CD14-positive monocyte (primary cell): ENCODE measurements at regions not wholly inside any gene's neighbourhood (a gene's known extent, or its start where the extent isn't known, plus 50 kb on each side); places are given as distances from the start of the nearest gene placed in this dataset.

ENCODE experiments used
- DNase-seq, 3 donors: peaks; one replicate each; pipeline ENCODE4 v3.0.0-alpha.2; 2011 to 2022
- H2AFZ ChIP-seq: 2 replicates; pipeline ENCODE4 v1.6.0; 2012; ENCODE audit warnings: mild to moderate bottlenecking, low read depth, low read length, inconsistent platforms; ENCODE audit not compliant: insufficient read depth, poor library complexity, severe bottlenecking
- H3K27ac ChIP-seq, 2 donors: 1 replicate in 1 of 2; 2 replicates in 1 of 2; pipeline ENCODE4 v1.5.1; 2012 to 2013; ENCODE audit warnings: low read length in 2 of 2, control low read depth in 1 of 2, inconsistent platforms in 1 of 2, low read depth in 1 of 2, mild to moderate bottlenecking in 1 of 2
- H3K27me3 ChIP-seq, 2 donors: one replicate each; pipeline versions ENCODE4 v1.6.0 to v1.6.1; 2011 to 2013; ENCODE audit warnings: low read length in 2 of 2; ENCODE audit not compliant: control insufficient read depth in 2 of 2, insufficient read depth in 2 of 2
- H3K36me3 ChIP-seq, 2 donors: replicated peaks in 1 of 2; 1 replicate in 1 of 2; 2 replicates in 1 of 2; pipeline versions ENCODE4 v1.5.1 to v1.6.1; 2012 to 2013; ENCODE audit warnings: low read length in 2 of 2, control low read depth in 1 of 2, inconsistent platforms in 1 of 2, mild to moderate bottlenecking in 1 of 2; ENCODE audit not compliant: insufficient read depth in 2 of 2, control insufficient read depth in 1 of 2
- H3K4me1 ChIP-seq, 2 donors: 1 replicate in 1 of 2; 2 replicates in 1 of 2; pipeline versions ENCODE4 v1.5.1 to v1.6.1; 2012 to 2013; ENCODE audit warnings: low read length in 2 of 2, control low read depth in 1 of 2, inconsistent platforms in 1 of 2, mild to moderate bottlenecking in 1 of 2, moderate library complexity in 1 of 2; ENCODE audit not compliant: insufficient read depth in 2 of 2, control insufficient read depth in 1 of 2
- H3K4me2 ChIP-seq: replicated peaks from 2 replicates; pipeline ENCODE3; 2012; ENCODE audit warnings: low read length, moderate library complexity, mild to moderate bottlenecking; ENCODE audit not compliant: poor library complexity, severe bottlenecking; ENCODE audit errors: extremely low read depth
- H3K4me3 ChIP-seq, 3 experiments: fragments of 200-600 bp in 1 of 3; sonication (generic) in 1 of 3; replicated peaks in 1 of 3; 1 replicate in 2 of 3; 2 replicates in 1 of 3; pipeline ENCODE4 v1.5.1; 2011 to 2013; ENCODE audit warnings: low read length in 3 of 3, mild to moderate bottlenecking in 3 of 3, control low read depth in 2 of 3, low read depth in 2 of 3, inconsistent platforms in 1 of 3, moderate library complexity in 1 of 3
- H3K79me2 ChIP-seq: 2 replicates; pipeline ENCODE4 v1.6.0; 2012; ENCODE audit warnings: mild to moderate bottlenecking, control low read depth, inconsistent platforms, low read length, moderate library complexity; ENCODE audit not compliant: insufficient read depth
- H3K9ac ChIP-seq: 2 replicates; pipeline ENCODE4 v1.6.0; 2017; ENCODE audit warnings: low read length, mild to moderate bottlenecking; ENCODE audit not compliant: insufficient read depth, poor library complexity, severe bottlenecking
- H3K9me3 ChIP-seq, 2 donors: replicated peaks in 1 of 2; 1 replicate in 1 of 2; 2 replicates in 1 of 2; pipeline versions ENCODE4 v1.5.1 to v1.6.1; 2012 to 2013; ENCODE audit warnings: low read length in 2 of 2, control low read depth in 1 of 2; ENCODE audit not compliant: control insufficient read depth in 1 of 2, insufficient read depth in 1 of 2
- H4K20me1 ChIP-seq: 2 replicates; pipeline ENCODE4 v1.6.0; 2012; ENCODE audit warnings: mild to moderate bottlenecking, low read length, control low read depth, moderate library complexity; ENCODE audit not compliant: insufficient read depth
- H3K27ac Mint-ChIP-seq, 7 donors: one replicate each; pipeline ENCODE4 v1.8.0; 2020; ENCODE audit warnings: mild to moderate bottlenecking in 7 of 7, mixed read lengths in 7 of 7, moderate library complexity in 6 of 7, inconsistent platforms in 2 of 7
- H3K27me3 Mint-ChIP-seq, 3 donors: one replicate each; pipeline ENCODE4 v1.8.0; 2021 to 2022; ENCODE audit warnings: low read depth in 3 of 3, mild to moderate bottlenecking in 3 of 3, mixed read lengths in 3 of 3, moderate library complexity in 3 of 3, inconsistent platforms in 1 of 3
- H3K36me3 Mint-ChIP-seq, 2 donors: one replicate each; pipeline ENCODE4 v1.8.0; 2020; ENCODE audit warnings: mixed read lengths in 2 of 2, inconsistent platforms in 1 of 2, mild to moderate bottlenecking in 1 of 2
- H3K4me1 Mint-ChIP-seq: one replicate; pipeline ENCODE4 v1.8.0; 2020; ENCODE audit warnings: mild to moderate bottlenecking, mixed read lengths
- H3K4me3 Mint-ChIP-seq, 2 donors: one replicate each; pipeline ENCODE4 v1.8.0; 2020; ENCODE audit warnings: mild to moderate bottlenecking in 2 of 2, mixed read lengths in 2 of 2, moderate library complexity in 1 of 2
- H3K9me3 Mint-ChIP-seq, 7 donors: one replicate each; pipeline ENCODE4 v1.8.0; 2020 to 2022; ENCODE audit warnings: mixed read lengths in 7 of 7, mild to moderate bottlenecking in 6 of 7, moderate library complexity in 6 of 7, inconsistent platforms in 2 of 7
- WGBS: methylation state at CpG from one replicate; pipeline ENCODE4 v1.1.5; 2013; ENCODE audit warnings: missing lambda C conversion rate; ENCODE audit not compliant: insufficient coverage; 5-methylcytosine and 5-hydroxymethylcytosine counted together
- intact Hi-C, 2 donors: fragments of 100-400 bp; cut with micrococcal nuclease; formaldehyde crosslinking; loops; one replicate each; pipeline versions ENCODE4 v1.15.0 to v1.15.1; 2023
- TF ChIP-seq, protein P1 (sequence below): fragments of 200-600 bp; IDR thresholded peaks from one replicate; pipeline ENCODE4 v1.8.0; 2022; ENCODE audit warnings: antibody characterized with exemption, mild to moderate bottlenecking

DNA sequence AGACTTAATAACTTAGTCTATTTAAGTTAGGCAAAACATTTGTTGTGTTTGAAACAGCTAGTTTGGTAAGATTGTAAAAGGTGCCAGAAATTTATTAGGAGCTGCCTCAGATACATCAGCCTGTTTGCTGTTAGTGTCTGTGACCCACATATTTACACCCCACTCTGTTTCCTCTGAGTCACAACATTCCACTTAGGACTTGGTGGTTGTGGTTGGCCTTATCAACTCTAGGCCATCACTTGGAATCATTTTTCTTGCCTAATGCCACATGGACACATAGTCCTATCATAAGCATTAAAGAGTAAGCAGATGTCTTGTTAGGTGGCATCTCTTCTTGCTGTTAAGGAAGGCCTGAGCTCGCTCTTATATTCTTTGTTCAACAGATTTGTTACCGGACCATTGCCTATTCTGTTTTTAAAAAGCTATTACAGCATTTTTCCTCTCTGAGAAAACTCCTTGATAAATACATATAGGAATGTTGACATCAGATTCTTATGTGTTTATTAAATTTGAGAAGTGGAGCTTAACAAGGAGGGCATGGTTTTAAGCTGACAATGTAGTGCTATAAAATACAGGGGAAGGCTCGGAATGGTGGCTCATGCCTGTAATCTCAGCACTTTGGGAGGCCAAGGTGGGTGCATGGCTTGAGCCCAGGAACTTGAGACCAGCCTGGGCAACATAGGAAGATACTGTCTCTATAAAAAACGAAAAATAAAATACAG, 51.2 kb upstream of the PGRMC2 start:
- Histone ChIP-seq H3K27me3 (no peaks in the 10 kb centered on the region), H3K27ac (no peak overlapping the region), H3K9ac (no peak overlapping the region), H4K20me1 (no peaks in the 10 kb centered on the region), H3K79me2 (no peaks in the 10 kb centered on the region), H3K4me3 (no peak overlapping the region), H3K36me3 (no peaks in the 10 kb centered on the region), H3K4me1 (no peaks in the 10 kb centered on the region), H3K4me2 (no peak overlapping the region), H2AFZ (no peak overlapping the region), H3K9me3 (peaks cover 0 to 7% of the 10 kb centered on the region in 2 donors)
- Mint-ChIP-seq H3K4me1 (peaks cover 9% of the 10 kb centered on the region), H3K27me3 (no peaks in the 10 kb centered on the region), H3K4me3 (no peak overlapping the region), H3K36me3 (no peaks in the 10 kb centered on the region), H3K27ac (no peak overlapping the region), H3K9me3 (peaks cover 5 to 21% (median 8%) of the 10 kb centered on the region in 7 donors)
- TF ChIP-seq, protein P1, sequence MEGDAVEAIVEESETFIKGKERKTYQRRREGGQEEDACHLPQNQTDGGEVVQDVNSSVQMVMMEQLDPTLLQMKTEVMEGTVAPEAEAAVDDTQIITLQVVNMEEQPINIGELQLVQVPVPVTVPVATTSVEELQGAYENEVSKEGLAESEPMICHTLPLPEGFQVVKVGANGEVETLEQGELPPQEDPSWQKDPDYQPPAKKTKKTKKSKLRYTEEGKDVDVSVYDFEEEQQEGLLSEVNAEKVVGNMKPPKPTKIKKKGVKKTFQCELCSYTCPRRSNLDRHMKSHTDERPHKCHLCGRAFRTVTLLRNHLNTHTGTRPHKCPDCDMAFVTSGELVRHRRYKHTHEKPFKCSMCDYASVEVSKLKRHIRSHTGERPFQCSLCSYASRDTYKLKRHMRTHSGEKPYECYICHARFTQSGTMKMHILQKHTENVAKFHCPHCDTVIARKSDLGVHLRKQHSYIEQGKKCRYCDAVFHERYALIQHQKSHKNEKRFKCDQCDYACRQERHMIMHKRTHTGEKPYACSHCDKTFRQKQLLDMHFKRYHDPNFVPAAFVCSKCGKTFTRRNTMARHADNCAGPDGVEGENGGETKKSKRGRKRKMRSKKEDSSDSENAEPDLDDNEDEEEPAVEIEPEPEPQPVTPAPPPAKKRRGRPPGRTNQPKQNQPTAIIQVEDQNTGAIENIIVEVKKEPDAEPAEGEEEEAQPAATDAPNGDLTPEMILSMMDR, result no peak
- 100% methylated on average over 1 of the region's 4 CpGs for WGBS
- no peak for DNase-seq
- intact Hi-C loops, result no loop called here

DNA sequence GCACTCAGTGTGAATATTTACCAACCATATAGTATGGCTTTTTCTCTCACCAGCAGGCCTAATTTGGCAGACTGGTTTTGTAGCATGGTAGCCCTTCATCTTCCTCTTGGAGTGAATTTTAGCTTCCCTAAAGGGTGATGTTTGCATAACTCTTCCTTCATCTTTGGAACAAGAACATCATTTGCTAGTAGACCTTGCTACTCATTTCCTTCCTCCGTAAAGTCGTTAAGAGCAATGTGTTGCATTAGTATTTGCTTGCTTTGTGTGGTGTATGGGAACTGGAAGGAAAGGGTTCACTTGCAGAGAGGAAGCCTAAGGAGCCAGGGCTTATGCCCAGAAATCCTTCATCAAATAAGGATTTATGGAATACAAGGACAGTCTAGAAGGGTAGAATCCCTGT, 50.2 kb upstream of the PGRMC2 start:
- WGBS, result 20% methylated on average over 1 of the region's 2 CpGs
- Mint-ChIP-seq H3K4me1 (peaks cover 9% of the 10 kb centered on the region), H3K4me3 (no peak overlapping the region), H3K27me3 (peaks cover 0 to 2% (median 0%) of the 10 kb centered on the region in 3 donors), H3K36me3 (no peaks in the 10 kb centered on the region), H3K9me3 (peaks cover 4 to 18% (median 8%) of the 10 kb centered on the region in 7 donors), H3K27ac (no peak overlapping the region)
- Histone ChIP-seq H3K27me3 (no peaks in the 10 kb centered on the region), H3K4me2 (no peak overlapping the region), H2AFZ (no peak overlapping the region), H3K9me3 (peaks cover 0 to 7% of the 10 kb centered on the region in 2 donors), H3K9ac (no peak overlapping the region), H3K36me3 (no peaks in the 10 kb centered on the region), H4K20me1 (no peaks in the 10 kb centered on the region), H3K27ac (no peak overlapping the region), H3K4me1 (no peaks in the 10 kb centered on the region), H3K4me3 (no peak overlapping the region), H3K79me2 (no peaks in the 10 kb centered on the region)
- TF ChIP-seq, protein P1, result no peak
- DNase-seq, result no peak
- intact Hi-C loops, result no loop called here
